SK-N-MC (cell line): ENCODE measurements at regions not wholly inside any gene's neighbourhood (a gene's known extent, or its start where the extent isn't known, plus 50 kb on each side); places are given as distances from the start of the nearest gene placed in this dataset.

Experiments used
- EZH2 ChIP-seq: fragments of 200-600 bp; sonication (generic); IDR thresholded peaks from one replicate; pipeline ENCODE4 v1.6.1; 2017; ENCODE audit warnings: antibody characterized with exemption
- POLR2AphosphoS5 ChIP-seq: IDR thresholded peaks from 2 replicates; pipeline ENCODE4 v1.6.1; 2012; ENCODE audit warnings: mild to moderate bottlenecking, low read depth, low read length, borderline replicate concordance

GRCh38 chr1:222241410-222241809, 306.5 kb downstream of the HHIPL2 start:
- TF ChIP-seq EZH2 (no peak), POLR2AphosphoS5 (no peak)
